ENCODE measurements at regions not wholly inside any gene's neighbourhood (a gene's known extent, or its start where the extent isn't known, plus 50 kb on each side); places are given as distances from the start of the nearest gene placed in this dataset.
A peak's percentile ranks its signal among the peaks of the same experiment; 100 is the strongest.

DNA sequence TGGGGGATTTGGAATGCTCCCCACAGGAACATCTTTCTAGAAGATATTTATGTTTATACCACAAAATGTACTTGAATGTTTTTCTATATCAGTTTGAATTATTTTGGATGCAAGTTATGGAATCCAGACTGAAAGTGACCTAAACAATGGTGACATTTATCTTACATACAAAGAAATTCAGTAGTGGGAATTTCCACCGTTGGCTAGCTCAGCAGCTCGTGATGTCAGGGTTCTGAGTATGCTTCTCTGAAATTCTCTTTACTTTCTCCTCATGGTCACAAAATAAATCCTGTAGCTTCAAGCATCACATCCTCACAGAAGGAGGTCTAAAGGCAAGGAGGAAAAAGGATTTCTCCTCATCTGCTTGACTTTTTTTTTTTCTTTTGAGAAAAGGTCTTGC lies 105.3 kb downstream of the AKAIN1 start:
- H3K27ac Mint-ChIP-seq: no peak overlapping the region
- DNase-seq (ENCODE audit: low spot score in 2 of 2, unreplicated experiment in 2 of 2): no peak
- H3K9me3 Mint-ChIP-seq: peaks cover 27% of the 10 kb centered on the region
- H3K4me1 Mint-ChIP-seq: peaks cover 7% of the 10 kb centered on the region
- H3K27me3 Mint-ChIP-seq (ENCODE audit: low read depth): no peaks in the 10 kb centered on the region
- TF ChIP-seq, protein P1, sequence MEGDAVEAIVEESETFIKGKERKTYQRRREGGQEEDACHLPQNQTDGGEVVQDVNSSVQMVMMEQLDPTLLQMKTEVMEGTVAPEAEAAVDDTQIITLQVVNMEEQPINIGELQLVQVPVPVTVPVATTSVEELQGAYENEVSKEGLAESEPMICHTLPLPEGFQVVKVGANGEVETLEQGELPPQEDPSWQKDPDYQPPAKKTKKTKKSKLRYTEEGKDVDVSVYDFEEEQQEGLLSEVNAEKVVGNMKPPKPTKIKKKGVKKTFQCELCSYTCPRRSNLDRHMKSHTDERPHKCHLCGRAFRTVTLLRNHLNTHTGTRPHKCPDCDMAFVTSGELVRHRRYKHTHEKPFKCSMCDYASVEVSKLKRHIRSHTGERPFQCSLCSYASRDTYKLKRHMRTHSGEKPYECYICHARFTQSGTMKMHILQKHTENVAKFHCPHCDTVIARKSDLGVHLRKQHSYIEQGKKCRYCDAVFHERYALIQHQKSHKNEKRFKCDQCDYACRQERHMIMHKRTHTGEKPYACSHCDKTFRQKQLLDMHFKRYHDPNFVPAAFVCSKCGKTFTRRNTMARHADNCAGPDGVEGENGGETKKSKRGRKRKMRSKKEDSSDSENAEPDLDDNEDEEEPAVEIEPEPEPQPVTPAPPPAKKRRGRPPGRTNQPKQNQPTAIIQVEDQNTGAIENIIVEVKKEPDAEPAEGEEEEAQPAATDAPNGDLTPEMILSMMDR (IDR thresholded peaks at IDR 0.05; ENCODE audit: unreplicated experiment): no peak
- no peak overlapping the region for H3K4me3 Mint-ChIP-seq
- H3K36me3 Mint-ChIP-seq: peaks cover 1% of the 10 kb centered on the region

DNA sequence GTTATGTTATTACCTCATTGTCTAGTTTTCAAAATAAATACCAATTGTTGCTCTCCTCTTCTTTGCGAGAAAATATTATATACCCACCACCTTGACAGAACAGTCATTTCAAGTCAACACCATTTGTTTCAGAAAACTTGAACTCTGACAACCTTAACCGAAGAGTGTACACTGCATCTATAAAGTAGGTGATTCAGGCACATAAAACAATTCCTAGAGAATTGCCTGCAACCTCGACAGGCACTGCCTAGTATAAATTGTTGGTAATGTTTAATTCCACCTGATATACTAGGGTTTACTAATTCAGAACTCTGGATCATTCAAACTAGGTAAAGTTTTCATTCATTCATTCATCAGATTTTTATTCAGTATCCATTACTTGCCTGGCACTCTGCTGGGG lies 121.8 kb downstream of the AKAIN1 start:
- no peaks in the 10 kb centered on the region for H3K36me3 Mint-ChIP-seq
- H3K4me1 Mint-ChIP-seq: no peaks in the 10 kb centered on the region
- no peak overlapping the region for H3K4me3 Mint-ChIP-seq
- H3K9me3 Mint-ChIP-seq: no peaks in the 10 kb centered on the region
- TF ChIP-seq, protein P1 (IDR thresholded peaks at IDR 0.05; ENCODE audit: unreplicated experiment): no peak
- DNase-seq (ENCODE audit: low spot score in 2 of 2, unreplicated experiment in 2 of 2): no peak
- no peaks in the 10 kb centered on the region for H3K27me3 Mint-ChIP-seq (ENCODE audit: low read depth)
- H3K27ac Mint-ChIP-seq: no peak overlapping the region

DNA sequence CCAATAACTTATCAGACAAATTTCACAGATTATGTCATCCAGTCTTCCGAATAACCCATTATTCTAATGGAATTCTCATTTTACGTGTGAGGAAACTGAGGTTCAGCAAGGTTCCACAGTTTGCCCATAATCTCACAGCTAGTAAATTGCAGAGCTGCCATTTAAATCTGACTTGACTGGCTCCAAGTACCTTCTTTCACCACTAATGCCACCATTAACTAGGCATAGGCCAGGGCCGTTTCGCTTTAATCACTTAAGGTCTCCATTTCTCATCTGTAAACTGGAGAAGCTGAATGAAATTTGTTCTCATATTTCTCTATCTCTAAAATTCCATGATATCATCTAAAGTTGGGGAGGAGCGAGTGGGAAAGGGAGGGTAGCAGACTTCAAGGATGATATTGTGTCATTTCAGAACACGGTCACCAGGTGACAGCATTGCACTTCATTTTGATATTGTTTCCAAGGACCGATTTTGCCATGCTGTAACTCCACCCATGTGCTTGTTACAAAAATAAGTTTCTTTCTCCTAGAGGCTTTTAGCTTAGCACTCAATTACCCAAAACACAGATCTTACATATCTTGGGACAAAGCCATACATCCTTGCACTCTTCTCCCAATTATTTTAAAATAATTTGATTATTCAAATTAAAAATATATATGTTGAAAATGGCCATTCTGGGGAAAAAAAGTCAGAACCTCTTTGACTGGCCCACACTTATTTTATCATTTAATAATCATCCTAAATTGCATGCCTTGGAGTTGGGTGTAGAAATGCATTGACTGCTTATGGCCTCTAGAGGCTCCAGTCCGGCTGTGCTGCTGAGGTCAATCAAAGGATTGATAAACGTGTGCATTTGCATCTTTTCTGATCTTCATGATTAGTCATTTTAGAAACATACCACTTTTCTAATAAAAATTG lies 123.8 kb downstream of the AKAIN1 start:
- H3K4me1 Mint-ChIP-seq: no peaks in the 10 kb centered on the region
- peaks cover 3% of the 10 kb centered on the region for H3K27me3 Mint-ChIP-seq (ENCODE audit: low read depth)
- TF ChIP-seq, protein P1 (IDR thresholded peaks at IDR 0.05; ENCODE audit: unreplicated experiment): peak; percentile 47
- no peaks in the 10 kb centered on the region for H3K36me3 Mint-ChIP-seq
- DNase-seq (ENCODE audit: low spot score in 2 of 2, unreplicated experiment in 2 of 2): peak in 1 of 2 experiments; percentile 38
- H3K4me3 Mint-ChIP-seq: no peak overlapping the region
- H3K9me3 Mint-ChIP-seq: no peaks in the 10 kb centered on the region
- H3K27ac Mint-ChIP-seq: no peak overlapping the region

DNA sequence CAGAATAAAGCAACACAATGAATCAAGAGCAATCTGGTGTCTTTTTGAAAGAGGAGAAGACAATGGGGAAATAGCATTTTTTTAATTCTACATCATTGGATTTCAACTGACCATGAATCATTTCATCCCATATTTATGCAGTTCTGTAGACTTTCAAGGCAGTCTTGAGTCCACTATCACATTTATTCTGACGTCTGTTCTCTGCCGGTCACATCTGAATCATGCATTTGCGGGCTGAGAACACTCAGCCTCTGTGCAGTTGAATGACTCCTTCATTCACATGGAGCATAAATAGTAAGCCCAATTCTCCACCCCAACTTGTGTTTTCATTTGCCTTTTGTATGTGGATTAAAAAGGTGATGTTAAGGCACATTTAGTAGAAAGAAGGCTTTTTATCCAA lies 128.2 kb downstream of the AKAIN1 start:
- DNase-seq (ENCODE audit: low spot score in 2 of 2, unreplicated experiment in 2 of 2): no peak
- no peak overlapping the region for H3K4me3 Mint-ChIP-seq
- no peaks in the 10 kb centered on the region for H3K9me3 Mint-ChIP-seq
- peaks cover 4% of the 10 kb centered on the region for H3K4me1 Mint-ChIP-seq
- TF ChIP-seq, protein P1 (IDR thresholded peaks at IDR 0.05; ENCODE audit: unreplicated experiment): no peak
- H3K36me3 Mint-ChIP-seq: no peaks in the 10 kb centered on the region
- peaks cover 3% of the 10 kb centered on the region for H3K27me3 Mint-ChIP-seq (ENCODE audit: low read depth)
- no peak overlapping the region for H3K27ac Mint-ChIP-seq

DNA sequence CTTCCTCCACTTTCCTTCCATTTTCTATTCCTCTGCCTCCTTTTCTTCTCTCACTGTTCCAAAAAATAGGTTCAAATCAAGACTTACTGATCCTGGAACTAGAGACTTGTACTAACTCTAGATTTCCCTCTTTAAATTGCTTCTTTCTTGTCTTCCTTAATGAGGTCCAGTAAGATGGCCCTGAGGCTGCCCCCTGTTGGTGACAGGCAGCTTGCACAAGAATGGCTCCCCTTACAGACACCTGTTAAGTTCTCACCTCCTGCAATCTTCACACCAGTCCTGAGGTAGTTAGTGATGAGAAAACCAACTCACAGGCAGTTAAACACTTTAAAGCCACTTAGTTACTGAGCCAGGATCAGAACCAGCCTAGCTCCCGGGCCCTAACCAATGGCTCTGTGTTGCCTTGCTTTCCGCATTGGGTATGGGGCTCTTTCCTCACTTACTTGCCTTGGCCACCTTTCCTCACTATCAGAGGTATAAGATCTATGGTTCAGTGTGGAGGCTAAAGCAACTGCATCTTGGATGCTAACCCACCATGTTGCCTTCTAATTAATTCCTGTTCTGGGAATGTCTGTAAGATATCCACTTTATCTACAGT lies 130.6 kb downstream of the AKAIN1 start:
- H3K4me3 Mint-ChIP-seq: no peak overlapping the region
- DNase-seq (ENCODE audit: low spot score in 2 of 2, unreplicated experiment in 2 of 2): no peak
- peaks cover 3% of the 10 kb centered on the region for H3K27me3 Mint-ChIP-seq (ENCODE audit: low read depth)
- peaks cover 4% of the 10 kb centered on the region for H3K4me1 Mint-ChIP-seq
- H3K9me3 Mint-ChIP-seq: no peaks in the 10 kb centered on the region
- no peak overlapping the region for H3K27ac Mint-ChIP-seq
- TF ChIP-seq, protein P1 (IDR thresholded peaks at IDR 0.05; ENCODE audit: unreplicated experiment): peak; percentile 16
- H3K36me3 Mint-ChIP-seq: no peaks in the 10 kb centered on the region
